COLO829 (cell line): ENCODE measurements at regions not wholly inside any gene's neighbourhood (a gene's known extent, or its start where the extent isn't known, plus 50 kb on each side); places are given as distances from the start of the nearest gene placed in this dataset.

ENCODE experiments used
- DNase-seq: peaks from one replicate; pipeline ENCODE4 v3.0.0; 2012; ENCODE audit warnings: low spot score

DNA sequence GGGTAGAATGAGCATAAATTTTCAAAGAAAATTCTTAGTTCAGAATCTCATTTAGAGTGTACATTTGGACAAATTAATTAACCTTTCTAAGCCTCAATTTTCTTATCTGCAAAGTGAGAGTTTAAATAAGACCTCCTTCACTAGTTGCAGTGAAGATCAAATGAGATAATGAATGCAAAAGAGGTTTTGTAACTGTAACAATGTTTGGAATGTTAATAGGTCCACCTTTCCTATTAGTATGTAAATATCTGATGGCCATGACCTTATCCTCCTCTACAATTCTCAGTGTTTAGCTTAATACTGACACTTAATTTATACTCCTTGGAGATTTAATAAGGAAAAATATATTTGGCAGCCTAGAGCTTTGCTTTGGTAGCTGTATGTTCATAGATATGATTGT, 138.8 kb downstream of the GABRG1 start:
- no peak for DNase-seq

DNA sequence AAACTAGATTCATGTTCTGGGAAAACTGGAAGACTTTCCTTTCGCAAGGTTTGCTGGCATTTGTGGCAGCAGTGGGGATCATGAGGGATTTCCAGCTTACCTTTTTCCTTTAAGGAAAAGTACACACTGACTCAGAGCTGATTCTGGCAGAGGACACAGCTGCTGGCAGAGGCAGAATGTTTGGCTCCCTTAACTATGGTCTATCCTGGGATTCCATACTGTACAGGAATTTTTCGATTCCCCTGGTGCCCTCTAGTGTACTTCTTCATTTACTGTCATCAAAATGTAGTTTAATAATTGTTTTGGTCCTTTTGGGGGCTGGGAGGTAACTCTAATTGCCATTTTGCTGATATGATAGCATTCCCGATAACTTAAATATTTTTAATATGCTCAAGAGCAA, 152.7 kb downstream of the GABRG1 start:
- no peak for DNase-seq

- no peak for DNase-seq
Measured at GRCh38 chr4:45957353-45957752, 166.5 kb downstream of the GABRG1 start.

DNA sequence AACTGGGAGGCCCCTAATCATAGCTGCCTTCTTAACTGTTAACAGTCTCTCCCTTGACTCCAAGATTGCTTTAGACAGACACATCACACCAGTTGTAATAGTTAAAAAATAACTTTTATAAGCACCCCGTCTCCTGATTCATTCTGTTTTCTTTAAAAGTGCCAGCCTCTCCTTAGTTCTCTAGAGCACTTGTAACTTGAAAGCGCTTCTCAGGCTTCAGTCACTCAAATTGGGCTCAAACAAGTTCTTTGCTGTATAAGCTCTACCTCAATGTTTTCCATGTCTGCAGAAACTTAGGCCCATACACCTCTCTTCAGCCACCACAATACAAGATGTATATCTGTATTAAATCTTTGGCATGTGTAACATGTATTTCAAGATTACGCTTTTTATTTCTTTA, 169.6 kb downstream of the GABRG1 start:
- DNase-seq = no peak

DNA sequence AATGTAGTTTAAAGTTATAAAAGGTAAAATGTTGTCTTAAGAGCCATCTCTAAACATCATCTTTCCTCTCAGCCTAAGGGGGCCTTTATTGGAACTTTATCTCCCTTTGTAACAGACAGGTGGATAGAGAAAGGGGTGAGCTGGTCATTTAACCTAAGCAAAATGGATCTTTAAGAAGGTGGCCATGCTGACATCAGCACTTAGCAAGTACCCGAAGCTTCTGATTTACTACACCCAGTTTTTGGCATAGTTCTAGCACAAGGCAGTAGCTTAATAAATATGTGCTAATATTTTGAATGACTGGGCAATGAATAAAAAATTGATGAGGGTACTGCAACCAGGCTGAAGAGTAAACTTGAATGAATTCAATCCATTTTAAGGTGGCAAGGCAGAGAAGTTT, 172.7 kb downstream of the GABRG1 start:
- DNase-seq = no peak

- peak; percentile 10 for DNase-seq
Measured at GRCh38 chr4:45946699-45947098, 177.2 kb downstream of the GABRG1 start.

- DNase-seq = no peak
Measured at GRCh38 chr4:45944000-45944399, 179.9 kb downstream of the GABRG1 start.

GRCh38 chr4:45939056-45939455, 184.8 kb downstream of the GABRG1 start:
- no peak for DNase-seq

DNA sequence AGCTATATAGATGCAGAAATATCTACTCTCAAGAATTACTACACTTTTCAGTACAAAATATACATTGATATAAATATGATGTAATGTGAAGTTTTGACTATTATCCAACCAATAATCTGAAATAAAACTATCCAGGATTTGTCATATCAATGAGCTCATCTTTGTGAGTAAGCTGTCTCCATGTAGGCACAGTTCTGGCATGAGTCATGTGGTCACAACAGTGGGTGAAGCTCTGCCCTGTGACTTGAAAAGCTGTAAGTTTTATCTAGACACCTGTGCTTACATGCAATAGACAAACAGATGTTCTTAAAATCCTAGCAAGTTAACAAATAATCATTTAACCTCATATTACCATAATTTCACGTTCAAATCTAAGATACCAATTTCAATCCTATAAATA, 192.7 kb downstream of the GABRG1 start:
- no peak for DNase-seq

GRCh38 chr4:45927641-45928040, 196.2 kb downstream of the GABRG1 start:
- no peak for DNase-seq

DNA sequence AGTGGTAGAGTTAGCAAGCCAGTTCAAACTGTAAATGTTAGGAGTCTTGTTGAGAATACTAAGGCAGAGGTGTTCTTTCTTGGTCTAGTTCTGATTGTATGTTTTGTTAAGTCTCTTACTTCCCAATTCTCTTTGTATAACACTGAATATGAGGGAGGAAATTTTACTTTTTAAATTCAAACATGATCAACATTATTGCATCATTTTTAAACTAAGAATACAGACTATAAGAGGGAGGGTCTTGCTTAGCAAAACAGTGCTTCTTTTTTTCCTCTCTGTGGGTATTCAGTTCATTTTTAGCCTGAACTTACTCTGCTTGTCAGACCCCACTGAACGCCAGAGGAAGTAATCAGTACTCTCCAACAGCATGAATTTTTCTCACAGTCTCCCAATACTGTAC, 198.0 kb downstream of the GABRG1 start:
- no peak for DNase-seq

DNA sequence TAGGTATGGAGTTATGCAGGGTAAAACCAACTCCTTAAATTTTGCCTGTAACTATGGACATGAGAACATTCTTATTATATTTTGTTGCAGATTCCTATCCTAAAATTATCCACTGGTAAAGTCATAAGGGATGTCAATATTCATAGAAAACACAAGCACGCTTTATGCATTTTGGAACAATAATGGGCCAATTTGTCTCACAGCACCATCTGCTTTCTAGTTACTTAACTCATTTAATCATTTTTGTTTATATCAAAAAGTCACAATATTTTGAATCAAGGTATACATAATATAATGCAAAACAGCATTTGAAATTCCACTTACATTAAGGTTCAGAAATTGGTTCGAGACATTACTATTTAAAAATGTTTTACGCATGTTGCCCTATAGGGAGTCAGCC, 203.0 kb downstream of the GABRG1 start:
- no peak for DNase-seq

DNA sequence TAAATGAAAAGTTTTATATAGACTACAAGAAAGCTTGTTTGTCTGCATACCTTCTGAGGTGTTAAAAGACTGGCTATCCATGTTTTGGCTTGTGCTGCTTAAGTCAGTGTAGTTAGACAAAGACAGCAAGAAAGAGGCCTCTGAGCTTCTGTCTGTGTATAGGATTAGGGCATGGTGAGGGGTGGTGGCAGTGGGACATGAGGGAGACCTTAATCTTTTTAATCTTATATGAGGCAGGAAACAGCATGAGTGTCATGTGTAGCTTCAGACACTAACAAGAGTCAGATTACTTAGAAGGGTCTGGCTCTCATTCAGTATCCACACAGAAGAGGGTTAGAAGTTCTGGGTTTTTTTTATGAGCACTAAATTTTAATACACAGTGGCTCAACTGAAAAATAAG, 213.3 kb downstream of the GABRG1 start:
- no peak for DNase-seq

- no peak for DNase-seq
Measured at GRCh38 chr4:45897946-45898585, 225.8 kb downstream of the GABRG1 start.

DNA sequence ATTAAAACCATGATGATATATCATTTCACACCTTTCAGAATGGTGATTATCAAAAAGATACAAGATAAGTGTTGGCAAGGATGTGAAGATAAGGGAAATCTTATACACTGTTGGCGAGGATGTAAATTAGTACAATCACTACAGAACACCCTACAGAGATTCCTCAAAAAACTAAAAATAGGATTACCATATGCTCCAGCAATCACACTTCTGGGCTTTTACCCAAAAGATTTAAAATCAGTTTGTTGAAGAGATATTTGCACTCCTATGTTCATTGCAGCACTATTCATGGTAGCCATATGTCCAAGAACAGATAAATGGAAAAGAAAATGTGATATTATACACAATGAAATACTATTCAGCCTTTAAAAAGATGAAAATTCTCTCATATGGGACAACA, 240.4 kb downstream of the GABRG1 start:
- DNase-seq = no peak

GRCh38 chr4:45876235-45876890, 247.5 kb downstream of the GABRG1 start:
- DNase-seq = no peak

GRCh38 chr4:45869184-45869583, 254.7 kb downstream of the GABRG1 start:
- DNase-seq = no peak

GRCh38 chr4:45865781-45866180, 258.1 kb downstream of the GABRG1 start:
- DNase-seq = no peak

GRCh38 chr4:45855857-45856256, 268.0 kb downstream of the GABRG1 start:
- no peak for DNase-seq

DNA sequence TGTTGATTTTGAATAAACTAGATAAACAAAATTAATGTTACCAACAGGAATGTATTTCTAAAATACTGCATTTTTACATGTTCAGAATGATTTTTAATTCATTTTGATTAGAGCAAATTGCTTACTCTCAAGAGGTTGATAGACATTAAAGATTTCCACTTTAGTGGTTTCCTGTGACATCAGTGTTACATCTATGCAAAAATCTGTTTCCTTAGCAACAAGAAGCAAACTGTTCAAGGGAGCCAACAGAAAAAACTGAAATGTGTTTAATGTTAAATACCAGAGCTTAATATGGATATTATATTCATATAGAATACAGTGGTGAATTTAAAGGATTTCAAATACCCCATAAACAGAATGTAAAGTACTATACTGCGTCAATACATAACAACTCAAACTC, 277.8 kb downstream of the GABRG1 start:
- DNase-seq = no peak

- DNase-seq = no peak
Measured at GRCh38 chr4:45841791-45842190, 282.1 kb downstream of the GABRG1 start.

- DNase-seq = no peak
Measured at GRCh38 chr4:45831692-45832091, 292.2 kb downstream of the GABRG1 start.

DNA sequence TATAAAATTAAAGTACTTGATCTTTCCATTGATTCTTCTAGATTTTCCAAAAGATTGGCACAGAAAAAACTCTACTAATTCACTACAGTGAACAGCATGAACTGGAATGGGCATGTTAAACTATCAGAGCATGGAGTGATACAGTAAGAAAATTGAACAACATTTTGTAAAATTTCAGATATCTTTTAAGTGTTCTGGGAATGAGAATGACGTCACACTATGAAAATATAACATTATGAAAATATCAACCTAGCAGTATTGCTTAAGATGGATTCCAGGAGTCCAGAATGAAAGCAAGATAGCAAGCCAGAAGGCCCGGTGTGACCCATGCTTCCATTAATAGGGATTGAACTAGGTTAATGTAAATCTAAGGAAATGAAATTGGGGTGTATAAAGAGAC, 319.9 kb downstream of the GABRG1 start:
- no peak for DNase-seq

- DNase-seq = no peak
Measured at GRCh38 chr4:45795135-45795534, 328.7 kb downstream of the GABRG1 start.
